Loucy (cell line): ENCODE measurements at regions not wholly inside any gene's neighbourhood (a gene's known extent, or its start where the extent isn't known, plus 50 kb on each side); places are given as distances from the start of the nearest gene placed in this dataset.

Experiments
- H2AFZ ChIP-seq: fragments of 200-600 bp; sonication (generic); 2 replicates; pipeline ENCODE4 v1.6.0; 2016; ENCODE audit warnings: antibody characterized with exemption, mild to moderate bottlenecking, low read length, moderate library complexity
- H3F3A ChIP-seq: fragments of 200-600 bp; 2 replicates; pipeline ENCODE4 v1.6.0; 2016; ENCODE audit warnings: antibody characterized with exemption, low read depth, mild to moderate bottlenecking
- H3K27me3 ChIP-seq: fragments of 200-600 bp; sonication (generic); 2 replicates; pipeline ENCODE4 v1.6.1; 2014; ENCODE audit warnings: low read length, mild to moderate bottlenecking; ENCODE audit not compliant: insufficient read depth, poor library complexity, severe bottlenecking
- H3K36me3 ChIP-seq: fragments of 200-600 bp; sonication (generic); 2 replicates; pipeline ENCODE4 v1.6.1; 2016; ENCODE audit warnings: low read length; ENCODE audit not compliant: insufficient read depth
- H3K4me1 ChIP-seq: fragments of 200-600 bp; sonication (generic); 2 replicates; pipeline ENCODE4 v1.5.1; 2014; ENCODE audit warnings: low read length, mild to moderate bottlenecking; ENCODE audit not compliant: insufficient read depth, poor library complexity, severe bottlenecking
- H3K4me2 ChIP-seq: fragments of 200-600 bp; sonication (generic); 2 replicates; pipeline ENCODE4 v1.6.0; 2014; ENCODE audit warnings: antibody characterized with exemption, low read length, low read depth, mild to moderate bottlenecking; ENCODE audit not compliant: poor library complexity, severe bottlenecking
- H3K4me3 ChIP-seq: fragments of 200-600 bp; sonication (generic); 2 replicates; pipeline ENCODE4 v1.5.1; 2014; ENCODE audit warnings: low read length, mild to moderate bottlenecking, mixed read lengths; ENCODE audit not compliant: poor library complexity, severe bottlenecking
- H3K79me2 ChIP-seq: fragments of 200-600 bp; sonication (generic); 2 replicates; pipeline ENCODE4 v1.6.1; 2014; ENCODE audit warnings: low read length; ENCODE audit not compliant: insufficient read depth
- H3K9ac ChIP-seq: fragments of 200-600 bp; sonication (generic); 2 replicates; pipeline ENCODE4 v1.6.0; 2014; ENCODE audit warnings: mild to moderate bottlenecking, low read depth, low read length, moderate library complexity; ENCODE audit not compliant: poor library complexity, severe bottlenecking
- H3K9me2 ChIP-seq: fragments of 200-600 bp; sonication (generic); replicated peaks from 2 replicates; pipeline ENCODE4 v1.6.1; 2016; ENCODE audit warnings: low read depth, low read length, mixed read lengths
- H3K9me3 ChIP-seq: fragments of 200-600 bp; sonication (generic); 2 replicates; pipeline ENCODE4 v1.6.1; 2014; ENCODE audit warnings: mild to moderate bottlenecking, antibody characterized with exemption, low read length, low read depth; ENCODE audit not compliant: insufficient read depth
- H4K20me1 ChIP-seq: fragments of 200-600 bp; sonication (generic); 2 replicates; pipeline ENCODE4 v1.6.0; 2014; ENCODE audit warnings: antibody characterized with exemption, low read length, mild to moderate bottlenecking; ENCODE audit not compliant: insufficient read depth, poor library complexity, severe bottlenecking
- CTCF ChIP-seq: fragments of 200-600 bp; sonication (generic); conservative IDR thresholded peaks from 2 replicates; pipeline ENCODE4 v1.5.1; 2014; ENCODE audit warnings: mild to moderate bottlenecking, antibody characterized with exemption, low read length
- EZH2phosphoT487 ChIP-seq: fragments of 200-600 bp; IDR thresholded peaks from 2 replicates; pipeline ENCODE4 v1.6.1; 2018; ENCODE audit warnings: antibody characterized with exemption, mild to moderate bottlenecking, moderate library complexity, borderline replicate concordance

- Histone ChIP-seq H3K27me3 (no peaks in the 10 kb centered on the region), H3K36me3 (no peaks in the 10 kb centered on the region), H2AFZ (no peak overlapping the region), H3K4me1 (no peaks in the 10 kb centered on the region), H3K4me3 (no peak overlapping the region), H3F3A (no peaks in the 10 kb centered on the region), H4K20me1 (no peaks in the 10 kb centered on the region), H3K9me2 (no peaks in the 10 kb centered on the region), H3K9me3 (peaks cover 3% of the 10 kb centered on the region; the same call in 1 of the 2 replicates), H3K79me2 (no peaks in the 10 kb centered on the region), H3K9ac (no peak overlapping the region), H3K4me2 (no peak overlapping the region)
- TF ChIP-seq CTCF (no peak), EZH2phosphoT487 (no peak)
These were observed 105.0 kb upstream of the FOXF1 start for GRCh38 chr16:86405319-86405718.

DNA sequence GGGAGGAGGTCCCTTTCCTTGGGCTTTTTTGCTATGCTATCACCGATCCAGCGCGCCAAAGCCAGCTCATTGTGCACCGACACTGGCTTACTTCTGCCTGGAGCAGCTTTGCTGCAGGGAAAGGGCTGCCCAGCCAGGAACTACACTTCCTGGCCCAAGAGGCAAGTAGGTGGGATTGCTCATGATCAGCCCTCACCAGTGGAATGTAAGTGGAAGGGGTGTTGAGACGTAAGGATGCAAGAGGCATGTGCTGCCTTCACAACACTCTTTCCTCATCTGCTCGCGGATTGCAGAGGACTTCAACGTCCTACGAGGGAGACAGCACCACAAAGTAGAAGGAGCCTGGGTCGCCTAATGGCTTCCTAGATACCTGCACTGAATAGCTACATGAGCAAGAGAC lies 104.3 kb upstream of the FOXF1 start:
- Histone ChIP-seq H3K9me2 (no peaks in the 10 kb centered on the region), H3K4me1 (no peaks in the 10 kb centered on the region), H3K27me3 (no peaks in the 10 kb centered on the region), H3K4me3 (no peak overlapping the region), H3K4me2 (no peak overlapping the region), H3K9me3 (peaks cover 3% of the 10 kb centered on the region; the same call in 1 of the 2 replicates), H3K79me2 (no peaks in the 10 kb centered on the region), H3F3A (no peaks in the 10 kb centered on the region), H3K36me3 (no peaks in the 10 kb centered on the region), H4K20me1 (no peaks in the 10 kb centered on the region), H2AFZ (no peak overlapping the region), H3K9ac (no peak overlapping the region)
- TF ChIP-seq EZH2phosphoT487 (no peak), CTCF (no peak)

DNA sequence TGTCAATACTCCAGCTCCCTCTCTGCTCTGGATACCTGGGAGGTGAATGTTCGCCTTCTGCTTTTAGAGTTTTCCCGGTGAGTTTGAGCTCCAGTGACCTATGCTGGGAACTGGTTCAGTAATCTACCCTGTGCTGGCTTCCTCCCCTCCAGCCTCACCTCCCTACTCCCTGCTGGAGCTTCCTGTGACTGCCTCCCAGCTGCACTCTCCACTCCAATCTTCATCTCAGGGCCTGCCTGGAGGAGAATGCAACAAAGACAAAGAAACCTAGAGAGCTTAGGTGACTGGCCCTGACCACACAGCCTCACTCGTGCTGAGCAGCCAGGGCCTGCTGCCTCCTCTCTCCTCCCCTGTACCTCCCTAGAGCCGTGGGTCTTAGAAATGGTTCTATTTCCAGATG lies 101.6 kb upstream of the FOXF1 start:
- Histone ChIP-seq H3K4me1 (no peaks in the 10 kb centered on the region), H3K9me3 (peaks cover 2% of the 10 kb centered on the region; the same call in 1 of the 2 replicates), H4K20me1 (no peaks in the 10 kb centered on the region), H3K9ac (no peak overlapping the region), H3K4me3 (no peak overlapping the region), H3K36me3 (no peaks in the 10 kb centered on the region), H3F3A (no peaks in the 10 kb centered on the region), H2AFZ (no peak overlapping the region), H3K4me2 (no peak overlapping the region), H3K79me2 (no peaks in the 10 kb centered on the region), H3K27me3 (no peaks in the 10 kb centered on the region), H3K9me2 (no peaks in the 10 kb centered on the region)
- TF ChIP-seq CTCF (no peak), EZH2phosphoT487 (no peak)
